ENCODE measurements at regions not wholly inside any gene's neighbourhood (a gene's known extent, or its start where the extent isn't known, plus 50 kb on each side); places are given as distances from the start of the nearest gene placed in this dataset.
"Not testable (repeated sequence)": the region's sequence is repeated elsewhere in the genome, so short reads cannot be mapped to it uniquely, and the experiment has no call there.

DNA sequence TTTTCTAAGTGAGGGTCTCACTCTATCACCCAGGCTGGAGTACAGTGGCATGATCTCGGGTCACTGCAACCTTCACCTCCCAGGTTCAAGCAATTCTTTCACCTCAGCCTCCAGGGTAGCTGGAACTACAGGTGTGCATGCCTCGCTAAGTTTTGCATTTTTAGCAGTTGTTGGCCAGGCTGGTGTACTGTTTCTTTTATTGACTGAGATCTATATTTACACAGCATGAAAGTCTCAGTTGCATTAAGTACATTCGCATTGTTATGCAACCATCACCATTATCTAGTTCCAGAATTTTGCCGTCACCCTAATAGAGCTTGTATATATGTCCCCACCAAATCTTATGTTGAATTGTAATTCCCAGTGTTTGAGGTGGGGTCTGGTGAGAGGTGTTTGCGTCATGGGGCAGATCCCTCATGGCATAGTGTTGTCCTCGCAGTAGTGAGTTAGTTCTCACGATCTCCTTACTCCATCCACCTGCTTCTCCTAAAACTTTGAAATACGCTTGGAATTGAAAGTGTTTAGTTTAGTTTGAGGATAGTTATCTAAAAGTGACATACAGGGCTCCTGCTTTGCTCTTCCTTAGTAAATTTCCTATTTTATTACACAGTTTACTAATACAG, 101.3 kb downstream of the SYT15B start:
- H3K27me3 Mint-ChIP-seq; H3K4me1 Mint-ChIP-seq; H3K4me3 Mint-ChIP-seq; ATAC-seq (replicated peaks); H3K36me3 Mint-ChIP-seq (ENCODE audit: low read depth); H3K27ac Mint-ChIP-seq; H3K9me3 Mint-ChIP-seq: not testable (repeated sequence)

DNA sequence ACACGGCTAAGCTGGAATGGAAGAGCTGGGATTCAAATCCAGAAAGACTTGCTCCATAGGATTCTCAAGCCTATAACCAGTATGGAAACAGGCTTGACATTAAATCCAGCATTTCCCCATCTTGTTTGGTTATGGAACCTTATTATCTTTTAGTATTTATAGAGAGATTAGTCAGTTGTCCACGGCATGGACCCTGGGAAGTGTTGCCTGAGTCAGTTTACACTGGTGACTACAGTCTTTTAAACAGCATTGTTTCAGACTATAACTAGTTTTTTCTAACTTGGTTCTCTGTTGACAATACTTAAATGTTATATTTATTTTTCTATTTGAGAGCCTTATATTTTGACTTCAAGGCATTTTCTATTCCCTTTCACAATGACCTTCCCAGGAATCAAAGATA, 106.7 kb downstream of the SYT15B start:
- H3K4me1 Mint-ChIP-seq; H3K36me3 Mint-ChIP-seq (ENCODE audit: low read depth); H3K9me3 Mint-ChIP-seq; H3K27me3 Mint-ChIP-seq; H3K4me3 Mint-ChIP-seq; H3K27ac Mint-ChIP-seq; ATAC-seq (replicated peaks): not testable (repeated sequence)

DNA sequence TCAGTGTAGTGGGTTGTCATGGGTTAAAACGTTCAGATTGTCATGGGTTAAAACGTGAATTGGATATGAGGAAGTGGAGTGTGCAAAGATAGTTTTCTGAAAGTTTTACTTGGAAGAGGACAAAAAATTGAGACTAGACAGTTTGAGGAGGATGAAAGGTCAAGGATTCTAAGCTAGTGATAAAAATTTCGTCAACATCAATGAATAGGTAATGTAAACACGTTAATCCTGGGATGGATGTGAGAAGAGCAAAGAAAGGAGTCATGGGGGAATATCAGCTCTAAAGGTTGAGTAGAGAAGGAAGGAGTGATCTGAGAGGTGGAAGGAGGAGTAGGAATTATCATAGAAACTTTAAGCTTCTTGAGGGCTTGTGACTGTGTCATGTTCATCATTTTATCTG, 109.2 kb downstream of the SYT15B start:
- not testable (repeated sequence) for H3K27ac Mint-ChIP-seq; H3K4me3 Mint-ChIP-seq; H3K36me3 Mint-ChIP-seq (ENCODE audit: low read depth); H3K4me1 Mint-ChIP-seq; H3K9me3 Mint-ChIP-seq; ATAC-seq (replicated peaks); H3K27me3 Mint-ChIP-seq

DNA sequence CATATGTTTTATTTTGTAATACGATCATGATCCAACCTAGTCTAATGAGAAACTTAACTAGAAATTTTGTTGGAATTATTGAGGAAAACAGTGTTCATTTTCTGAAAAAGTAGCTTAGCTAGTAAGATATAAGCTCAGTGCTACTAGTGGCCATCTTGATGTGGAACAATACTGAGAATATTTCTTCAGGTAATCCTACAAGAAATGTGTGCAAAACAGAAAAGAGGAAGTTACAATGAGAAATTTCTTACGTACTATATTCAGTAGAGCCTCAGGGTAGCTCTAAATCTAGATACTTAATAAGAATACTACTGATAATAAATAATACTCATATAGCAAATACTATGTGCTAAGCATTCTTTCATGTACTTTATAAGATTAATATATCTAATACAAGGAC, 114.8 kb downstream of the SYT15B start:
- ATAC-seq (replicated peaks); H3K9me3 Mint-ChIP-seq; H3K4me3 Mint-ChIP-seq; H3K27me3 Mint-ChIP-seq; H3K4me1 Mint-ChIP-seq; H3K27ac Mint-ChIP-seq; H3K36me3 Mint-ChIP-seq (ENCODE audit: low read depth): not testable (repeated sequence)

DNA sequence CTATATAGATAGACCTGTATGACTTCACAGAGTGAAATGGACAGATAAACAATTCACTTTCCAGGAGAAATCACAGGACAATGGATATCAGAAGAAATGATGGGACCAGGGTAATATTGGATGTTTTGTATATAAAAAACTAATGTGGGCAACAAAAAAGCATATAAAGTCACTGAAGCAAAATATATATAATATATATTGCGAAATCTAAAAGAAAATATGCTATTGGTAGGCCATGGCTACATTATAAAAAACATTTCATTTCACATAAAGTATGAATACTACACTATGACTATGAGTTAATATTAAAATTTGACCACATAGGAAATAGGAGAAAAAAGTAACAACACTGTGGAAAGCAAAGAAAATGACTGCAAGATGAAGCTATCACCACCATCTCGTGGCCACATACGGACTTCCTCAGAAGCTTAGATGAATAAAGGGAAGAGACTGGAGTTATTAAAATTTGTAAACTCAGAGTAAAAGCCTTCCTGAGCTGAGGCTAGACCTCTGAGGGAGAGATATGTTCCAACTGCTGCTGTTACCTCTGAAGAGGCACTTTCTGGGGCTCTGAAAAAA, 115.8 kb downstream of the SYT15B start:
- not testable (repeated sequence) for H3K27ac Mint-ChIP-seq; ATAC-seq (replicated peaks); H3K4me1 Mint-ChIP-seq; H3K9me3 Mint-ChIP-seq; H3K4me3 Mint-ChIP-seq; H3K27me3 Mint-ChIP-seq; H3K36me3 Mint-ChIP-seq (ENCODE audit: low read depth)

DNA sequence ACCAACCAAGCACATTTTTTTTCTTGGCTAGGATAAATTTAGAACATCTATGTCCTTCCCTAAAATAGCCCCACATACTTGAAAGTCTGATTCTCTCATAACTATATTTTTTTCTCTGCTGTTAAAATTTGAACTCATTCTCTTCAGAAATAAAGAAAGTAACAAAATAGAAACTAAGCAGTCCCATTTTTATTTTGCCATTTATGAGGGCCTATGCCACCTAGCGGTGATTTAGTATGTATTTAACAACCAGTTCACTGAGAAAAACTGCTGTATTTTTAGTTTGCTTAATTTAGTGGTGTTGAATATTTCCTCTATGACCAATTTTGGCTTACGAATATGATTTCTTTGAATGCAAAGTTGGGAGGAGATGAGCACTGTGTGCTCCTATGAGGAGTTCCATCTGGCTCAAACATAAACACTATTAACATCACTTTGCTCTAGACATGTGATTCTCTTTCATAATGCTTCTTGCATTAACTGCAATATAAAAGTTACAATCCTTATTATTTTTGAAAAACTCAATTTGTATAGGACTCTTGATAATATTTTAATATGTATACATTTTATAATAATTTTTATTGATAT, 116.6 kb downstream of the SYT15B start:
- not testable (repeated sequence) for H3K36me3 Mint-ChIP-seq (ENCODE audit: low read depth); H3K9me3 Mint-ChIP-seq; ATAC-seq (replicated peaks); H3K4me1 Mint-ChIP-seq; H3K4me3 Mint-ChIP-seq; H3K27me3 Mint-ChIP-seq; H3K27ac Mint-ChIP-seq

DNA sequence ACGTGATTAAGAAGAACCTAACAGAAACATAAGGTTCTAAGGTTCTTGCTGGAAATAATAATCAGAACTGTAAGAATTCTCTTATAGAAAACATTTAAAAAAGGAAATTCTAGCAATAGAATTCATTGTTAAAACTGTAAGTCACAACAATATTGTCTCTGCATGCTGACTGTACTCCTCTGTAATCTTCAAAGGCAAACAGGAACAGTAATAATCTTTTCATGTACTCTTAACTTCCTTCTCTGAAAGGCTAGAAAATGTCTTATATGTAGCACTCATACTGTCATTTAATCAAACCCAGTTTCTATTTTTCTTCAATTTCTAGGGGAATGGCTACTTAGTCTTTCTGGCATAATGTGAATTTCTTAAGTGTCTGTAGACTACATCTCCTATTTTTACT, 103.5 kb upstream of the AGAP9 start:
- H3K36me3 Mint-ChIP-seq (ENCODE audit: low read depth); H3K27ac Mint-ChIP-seq; H3K4me1 Mint-ChIP-seq; H3K4me3 Mint-ChIP-seq; ATAC-seq (replicated peaks); H3K27me3 Mint-ChIP-seq; H3K9me3 Mint-ChIP-seq: not testable (repeated sequence)

DNA sequence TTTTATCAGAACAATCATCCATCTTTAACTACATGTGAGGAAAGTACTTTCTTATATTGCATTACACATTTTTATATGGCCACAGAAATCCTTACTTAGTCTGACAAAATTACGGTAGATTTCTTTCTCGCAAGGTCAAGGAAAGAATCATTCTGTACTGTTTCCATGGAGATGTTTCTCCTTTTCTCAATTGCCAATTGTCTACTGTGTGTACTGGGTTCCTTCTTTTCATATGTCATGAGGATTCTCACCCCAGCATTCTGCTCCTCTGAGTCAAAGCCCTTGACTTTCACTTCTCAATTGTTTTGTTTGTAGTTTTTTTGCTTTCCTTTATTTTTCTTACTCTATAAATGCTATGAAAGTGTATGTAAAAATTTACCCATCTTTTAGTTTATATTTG, 99.3 kb upstream of the AGAP9 start:
- not testable (repeated sequence) for H3K27me3 Mint-ChIP-seq; H3K36me3 Mint-ChIP-seq (ENCODE audit: low read depth); H3K4me3 Mint-ChIP-seq

DNA sequence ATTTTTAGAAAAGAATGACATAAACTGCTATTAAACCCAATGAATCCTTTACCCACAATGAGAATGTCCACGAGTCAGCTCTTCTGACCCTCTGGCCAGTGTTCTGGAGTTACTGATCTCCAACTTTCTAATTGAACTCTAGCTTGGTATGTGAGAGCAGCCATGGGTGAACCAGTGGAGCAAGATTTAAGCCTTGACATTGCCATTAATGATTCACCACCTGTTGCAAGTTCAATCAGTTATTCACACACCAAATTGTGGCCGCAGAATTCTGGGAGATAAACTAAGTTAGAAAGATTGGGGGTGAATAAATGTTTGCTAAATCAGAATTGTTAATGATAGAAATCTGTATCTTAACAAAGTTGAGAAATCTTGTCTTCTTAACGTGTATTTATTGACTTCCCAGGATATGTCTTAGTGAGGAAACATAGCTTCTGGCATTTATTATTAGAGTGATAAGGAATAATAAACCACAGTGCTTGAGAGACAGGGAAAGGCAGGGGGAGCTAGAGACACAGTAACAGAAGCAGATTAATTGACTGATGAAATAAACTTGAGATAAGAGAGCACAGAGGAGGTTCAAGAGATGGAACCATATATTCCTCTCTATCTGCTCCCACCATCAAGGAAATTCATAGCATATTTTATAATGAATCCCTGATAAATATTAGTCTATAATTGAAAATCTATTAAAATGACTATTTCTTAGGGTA, 96.0 kb upstream of the AGAP9 start:
- H3K27ac Mint-ChIP-seq; H3K9me3 Mint-ChIP-seq; H3K36me3 Mint-ChIP-seq (ENCODE audit: low read depth); H3K4me1 Mint-ChIP-seq; H3K27me3 Mint-ChIP-seq; ATAC-seq (replicated peaks); H3K4me3 Mint-ChIP-seq: not testable (repeated sequence)

More for the DNA sequence above, 99.3 kb upstream of the AGAP9 start:
- H3K27ac Mint-ChIP-seq; ATAC-seq (replicated peaks); H3K4me1 Mint-ChIP-seq; H3K9me3 Mint-ChIP-seq: not testable (repeated sequence)

DNA sequence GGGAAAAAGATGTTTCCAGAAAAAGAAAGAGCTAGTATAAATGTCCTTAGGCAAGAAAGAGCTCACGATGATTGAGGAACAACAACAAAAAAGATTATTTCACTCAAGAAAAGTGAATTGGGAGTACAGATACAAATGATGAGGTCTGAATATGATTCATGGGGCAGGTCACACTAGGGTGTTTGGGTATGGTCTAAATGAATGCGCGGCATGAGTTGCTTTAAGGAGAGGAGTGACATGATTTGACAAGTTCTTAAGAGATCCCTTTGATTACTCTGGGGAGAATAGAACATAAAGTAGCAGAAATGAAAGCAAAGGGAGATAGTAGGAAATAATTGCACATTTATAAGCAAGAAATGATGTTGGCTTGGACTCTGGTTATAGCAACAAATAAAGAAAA, 85.9 kb upstream of the AGAP9 start:
- peak; percentile 48 for ATAC-seq (replicated peaks)
- not testable (repeated sequence) for H3K4me3 Mint-ChIP-seq; H3K9me3 Mint-ChIP-seq; H3K27ac Mint-ChIP-seq; H3K36me3 Mint-ChIP-seq (ENCODE audit: low read depth); H3K27me3 Mint-ChIP-seq; H3K4me1 Mint-ChIP-seq

DNA sequence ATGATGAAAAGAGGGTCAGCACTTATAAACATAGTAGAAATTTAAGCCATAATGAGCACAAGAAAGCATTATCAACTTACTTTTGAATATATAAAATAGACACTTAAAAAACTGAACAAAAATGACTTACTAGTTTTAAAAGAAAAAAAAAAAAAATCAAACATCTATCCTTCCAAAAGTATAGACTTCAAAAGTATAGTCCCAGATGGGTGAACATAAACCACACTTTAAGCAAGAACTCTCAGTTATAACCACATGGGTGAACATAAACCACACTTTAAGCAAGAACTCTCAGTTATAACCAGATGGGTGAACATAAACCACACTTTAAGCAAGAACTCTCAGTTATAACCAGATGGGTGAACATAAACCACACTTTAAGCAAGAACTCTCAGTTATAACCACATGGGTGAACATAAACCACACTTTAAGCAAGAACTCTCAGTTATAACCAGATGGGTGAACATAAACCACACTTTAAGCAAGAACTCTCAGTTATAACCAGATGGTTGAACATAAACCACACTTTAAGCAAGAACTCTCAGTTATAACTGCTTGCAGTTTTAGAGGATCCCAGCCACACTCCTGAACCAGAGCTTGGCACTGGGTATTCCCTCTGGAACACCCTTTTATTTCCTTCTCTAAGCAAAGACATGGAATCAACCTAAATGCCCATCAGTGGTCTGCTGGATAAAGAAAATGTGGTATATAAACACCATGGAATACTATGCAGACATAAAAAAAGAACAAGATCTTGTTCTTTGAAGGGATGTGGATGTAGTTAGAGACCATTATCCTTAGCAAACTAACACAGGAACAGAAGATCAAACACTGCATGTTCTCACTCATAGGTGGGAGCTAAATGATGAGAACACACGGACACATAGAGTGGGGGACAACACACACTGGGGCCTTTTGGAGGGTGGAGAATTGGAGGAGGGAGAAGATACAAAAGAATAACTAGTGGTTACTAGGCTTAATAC, 82.6 kb upstream of the AGAP9 start:
- H3K4me1 Mint-ChIP-seq; H3K36me3 Mint-ChIP-seq (ENCODE audit: low read depth); H3K4me3 Mint-ChIP-seq; H3K27me3 Mint-ChIP-seq; H3K27ac Mint-ChIP-seq; H3K9me3 Mint-ChIP-seq: not testable (repeated sequence)
- peak; percentile 68 for ATAC-seq (replicated peaks)

DNA sequence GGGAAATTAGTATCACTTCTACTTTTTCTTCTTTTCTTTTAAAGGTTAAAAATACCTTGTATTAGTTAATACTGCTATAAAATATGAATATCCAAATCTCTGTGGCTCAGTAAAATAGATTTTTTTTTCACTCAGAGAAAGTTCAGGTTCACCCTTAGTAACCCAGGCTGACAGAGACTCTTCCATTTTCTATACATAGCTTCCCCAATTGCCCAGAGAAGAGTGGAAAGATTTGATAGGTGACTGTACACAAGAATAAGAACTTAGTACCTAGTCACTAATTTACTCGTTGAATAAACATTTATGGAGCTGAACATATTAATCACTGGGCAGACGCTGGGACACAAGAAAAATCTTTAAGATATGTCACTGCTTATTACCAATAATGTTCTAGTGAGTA, 77.2 kb upstream of the AGAP9 start:
- not testable (repeated sequence) for ATAC-seq (replicated peaks); H3K9me3 Mint-ChIP-seq

DNA sequence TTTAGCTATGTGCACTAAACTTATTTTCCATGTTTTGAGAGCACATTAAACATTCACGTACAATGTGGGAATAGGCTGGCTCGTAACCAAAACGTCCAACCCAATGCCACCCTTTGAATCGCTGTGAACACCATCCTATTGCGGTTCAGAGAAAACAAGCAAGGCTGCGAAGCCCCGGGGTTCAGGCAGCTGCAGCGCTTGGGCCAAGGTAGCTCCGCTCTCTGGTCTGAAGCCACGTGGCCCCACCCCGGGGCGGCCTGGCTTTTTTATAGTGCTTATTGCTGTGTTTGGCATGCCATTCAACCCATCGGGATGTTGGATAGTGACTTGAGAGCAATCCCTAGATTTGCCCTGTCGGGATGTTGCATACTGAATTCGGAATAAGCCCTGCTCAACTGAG, 76.7 kb upstream of the AGAP9 start:
- H3K36me3 Mint-ChIP-seq (ENCODE audit: low read depth); H3K4me3 Mint-ChIP-seq; H3K4me1 Mint-ChIP-seq; H3K9me3 Mint-ChIP-seq; H3K27me3 Mint-ChIP-seq; H3K27ac Mint-ChIP-seq; ATAC-seq (replicated peaks): not testable (repeated sequence)

More for the DNA sequence above, 77.2 kb upstream of the AGAP9 start:
- not testable (repeated sequence) for H3K36me3 Mint-ChIP-seq (ENCODE audit: low read depth); H3K4me3 Mint-ChIP-seq; H3K27me3 Mint-ChIP-seq; H3K27ac Mint-ChIP-seq; H3K4me1 Mint-ChIP-seq

DNA sequence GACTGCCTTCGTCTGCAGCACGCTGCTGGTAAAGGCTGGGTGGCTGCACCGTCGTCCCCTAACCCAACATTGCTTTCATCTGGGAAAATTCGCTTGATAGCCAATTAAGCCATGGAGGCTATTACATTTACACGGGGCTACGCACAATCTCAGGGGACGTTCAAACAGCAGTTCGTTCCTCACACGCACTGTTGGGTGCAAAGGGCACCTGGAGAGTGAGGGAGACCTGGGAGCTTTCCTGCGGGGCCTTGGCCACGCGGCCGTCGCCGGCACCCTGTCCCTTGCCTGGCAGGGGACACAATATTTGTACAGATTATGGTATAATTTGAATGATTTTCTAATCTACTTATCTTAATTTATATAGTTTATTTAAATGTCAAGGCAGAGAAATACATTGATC, 76.2 kb upstream of the AGAP9 start:
- not testable (repeated sequence) for ATAC-seq (replicated peaks); H3K36me3 Mint-ChIP-seq (ENCODE audit: low read depth); H3K4me3 Mint-ChIP-seq; H3K27me3 Mint-ChIP-seq; H3K9me3 Mint-ChIP-seq; H3K4me1 Mint-ChIP-seq; H3K27ac Mint-ChIP-seq

Measured in activated T-helper 17 cell treated with anti-CD3 and anti-CD28 coated beads, Interleukin-2, amount 50 U/mL, for 72 hours (primary cell).